DND-41 (cell line): ENCODE measurements at regions not wholly inside any gene's neighbourhood (a gene's known extent, or its start where the extent isn't known, plus 50 kb on each side); places are given as distances from the start of the nearest gene placed in this dataset.

Source experiments
- EZH2 ChIP-seq: IDR thresholded peaks from 3 replicates; pipeline ENCODE4 v1.6.1; 2012; ENCODE audit warnings: borderline replicate concordance, low read depth, mild to moderate bottlenecking, moderate library complexity, low read length, inconsistent platforms; ENCODE audit not compliant: severe bottlenecking
- TF ChIP-seq, protein P1 (sequence below): IDR thresholded peaks from 2 replicates; pipeline ENCODE4 v1.5.1; 2012; ENCODE audit warnings: borderline replicate concordance, low read length, moderate library complexity, mild to moderate bottlenecking; ENCODE audit not compliant: poor library complexity, severe bottlenecking; ENCODE audit errors: extremely low read depth

DNA sequence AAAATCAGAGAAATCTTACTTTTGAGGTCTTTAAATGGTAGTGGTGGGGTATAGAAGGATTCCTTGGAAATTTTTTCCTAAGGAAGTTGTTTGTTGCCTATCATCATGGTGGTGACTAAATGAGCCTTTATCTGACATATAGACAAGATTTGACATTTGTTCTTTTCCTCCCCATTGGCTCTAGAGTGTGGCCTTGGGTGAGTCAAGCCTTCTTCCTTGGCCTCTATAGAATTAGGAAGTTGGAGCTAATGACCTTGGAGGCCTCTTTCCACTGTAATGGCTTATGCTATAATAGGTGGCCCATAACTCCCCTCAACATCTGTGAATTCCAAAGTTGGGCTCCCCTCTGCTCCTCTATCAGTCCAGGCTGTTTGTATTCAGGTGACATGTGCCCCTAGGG is 79.1 kb upstream of the HNF1B start:
- TF ChIP-seq, protein P1, sequence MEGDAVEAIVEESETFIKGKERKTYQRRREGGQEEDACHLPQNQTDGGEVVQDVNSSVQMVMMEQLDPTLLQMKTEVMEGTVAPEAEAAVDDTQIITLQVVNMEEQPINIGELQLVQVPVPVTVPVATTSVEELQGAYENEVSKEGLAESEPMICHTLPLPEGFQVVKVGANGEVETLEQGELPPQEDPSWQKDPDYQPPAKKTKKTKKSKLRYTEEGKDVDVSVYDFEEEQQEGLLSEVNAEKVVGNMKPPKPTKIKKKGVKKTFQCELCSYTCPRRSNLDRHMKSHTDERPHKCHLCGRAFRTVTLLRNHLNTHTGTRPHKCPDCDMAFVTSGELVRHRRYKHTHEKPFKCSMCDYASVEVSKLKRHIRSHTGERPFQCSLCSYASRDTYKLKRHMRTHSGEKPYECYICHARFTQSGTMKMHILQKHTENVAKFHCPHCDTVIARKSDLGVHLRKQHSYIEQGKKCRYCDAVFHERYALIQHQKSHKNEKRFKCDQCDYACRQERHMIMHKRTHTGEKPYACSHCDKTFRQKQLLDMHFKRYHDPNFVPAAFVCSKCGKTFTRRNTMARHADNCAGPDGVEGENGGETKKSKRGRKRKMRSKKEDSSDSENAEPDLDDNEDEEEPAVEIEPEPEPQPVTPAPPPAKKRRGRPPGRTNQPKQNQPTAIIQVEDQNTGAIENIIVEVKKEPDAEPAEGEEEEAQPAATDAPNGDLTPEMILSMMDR, result no peak
- no peak for TF ChIP-seq EZH2
